Colonic mucosa (tissue), 4 donors: ENCODE measurements at regions not wholly inside any gene's neighbourhood (a gene's known extent, or its start where the extent isn't known, plus 50 kb on each side); places are given as distances from the start of the nearest gene placed in this dataset.

Source experiments
- DNase-seq: peaks from one replicate; pipeline ENCODE4 v3.0.0-alpha.2; 2020
- H3K27ac ChIP-seq: fragments of 200-600 bp; one replicate; pipeline ENCODE4 v1.8.0; 2021
- H3K27me3 ChIP-seq: fragments of 200-600 bp; one replicate; pipeline ENCODE4 v1.8.0; 2021
- H3K36me3 ChIP-seq: fragments of 200-600 bp; one replicate; pipeline ENCODE4 v1.8.0; 2021
- H3K4me1 ChIP-seq: fragments of 200-600 bp; one replicate; pipeline ENCODE4 v1.8.0; 2021; ENCODE audit warnings: mild to moderate bottlenecking
- H3K4me3 ChIP-seq: fragments of 200-600 bp; one replicate; pipeline ENCODE4 v1.8.0; 2021
- H3K9ac ChIP-seq, 2 donors: one replicate each; pipeline ENCODE4 v1.7.0; 2013; ENCODE audit warnings: control low read depth in 2 of 2, low read depth in 2 of 2, low read length in 2 of 2
- H3K9me3 ChIP-seq: fragments of 200-600 bp; one replicate; pipeline ENCODE4 v1.8.0; 2021
- CTCF ChIP-seq: fragments of 200-600 bp; IDR thresholded peaks from one replicate; pipeline ENCODE4 v1.8.0; 2022; ENCODE audit warnings: antibody characterized with exemption, mild to moderate bottlenecking
- intact Hi-C: fragments of 100-400 bp; cut with DNase I; formaldehyde crosslinking; loops from one replicate; pipeline ENCODE4 v1.14.1; 2022
- donor health status: healthy.
- donor health status: DM: no; HTN: no; CAD: no.
- donor health status: DM: no; HTN: no; CAD: no.

- DNase-seq: no peak
- no peak for TF ChIP-seq CTCF
Observed at GRCh38 chr1:168801032-168801745, 72.2 kb upstream of the DPT start.

GRCh38 chr1:168803806-168804510 is 75.0 kb upstream of the DPT start:
- Histone ChIP-seq H3K9me3 (no peaks in the 10 kb centered on the region), H3K9ac (no peak overlapping the region), H3K4me3 (no peak overlapping the region), H3K4me1 (no peaks in the 10 kb centered on the region), H3K27me3 (no peaks in the 10 kb centered on the region), H3K27ac (no peak overlapping the region), H3K36me3 (no peaks in the 10 kb centered on the region)
- TF ChIP-seq CTCF: no peak
- intact Hi-C loops: no loop called here
- DNase-seq: peak; percentile 40

More at GRCh38 chr1:168801032-168801745, 72.2 kb upstream of the DPT start:
- Histone ChIP-seq H3K27ac (no peak overlapping the region), H3K4me1 (no peaks in the 10 kb centered on the region), H3K9ac (no peak overlapping the region), H3K36me3 (no peaks in the 10 kb centered on the region), H3K27me3 (no peaks in the 10 kb centered on the region), H3K4me3 (no peak overlapping the region), H3K9me3 (no peaks in the 10 kb centered on the region)
- intact Hi-C loops: no loop called here

- no peak overlapping the region for H3K9ac ChIP-seq
- no peak for DNase-seq
Observed at GRCh38 chr1:168806952-168807351, 77.9 kb upstream of the DPT start.

GRCh38 chr1:168811176-168811575 is 82.2 kb upstream of the DPT start:
- TF ChIP-seq CTCF: no peak
- Histone ChIP-seq H3K4me1 (no peaks in the 10 kb centered on the region), H3K4me3 (no peak overlapping the region), H3K9me3 (no peaks in the 10 kb centered on the region), H3K27ac (no peak overlapping the region), H3K27me3 (no peaks in the 10 kb centered on the region), H3K36me3 (no peaks in the 10 kb centered on the region), H3K9ac (no peak overlapping the region)
- intact Hi-C loops: no loop called here
- no peak for DNase-seq

More at GRCh38 chr1:168806952-168807351, 77.9 kb upstream of the DPT start:
- no peaks in the 10 kb centered on the region for H3K27me3 ChIP-seq
- no peaks in the 10 kb centered on the region for H3K36me3 ChIP-seq
- no peaks in the 10 kb centered on the region for H3K9me3 ChIP-seq
- no peak overlapping the region for H3K4me3 ChIP-seq
- intact Hi-C loops: no loop called here
- no peaks in the 10 kb centered on the region for H3K4me1 ChIP-seq
- TF ChIP-seq CTCF: no peak
- no peak overlapping the region for H3K27ac ChIP-seq

DNA sequence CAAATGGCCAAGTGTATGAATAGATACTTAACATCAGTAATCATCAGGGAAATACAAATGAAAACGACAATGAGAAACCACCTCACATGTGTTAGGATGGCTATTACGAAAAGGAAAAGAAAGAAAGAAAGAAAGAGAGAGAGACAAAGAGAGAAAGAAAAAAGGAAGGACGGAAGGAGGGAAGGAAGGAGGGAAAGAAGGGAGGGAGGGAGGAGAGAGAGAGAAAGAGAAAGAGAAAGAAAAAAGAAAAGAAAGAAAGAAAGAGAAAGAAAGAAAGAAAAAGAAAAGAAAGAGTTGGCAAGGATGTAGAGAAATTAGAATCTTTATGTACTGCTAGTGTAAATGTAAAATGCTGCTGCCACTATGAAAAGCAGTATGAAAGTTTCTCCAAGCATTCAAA is 90.7 kb upstream of the DPT start:
- Histone ChIP-seq H3K27me3 (no peaks in the 10 kb centered on the region), H3K36me3 (no peaks in the 10 kb centered on the region), H3K4me3 (no peak overlapping the region), H3K27ac (no peak overlapping the region), H3K9me3 (no peaks in the 10 kb centered on the region), H3K4me1 (no peaks in the 10 kb centered on the region), H3K9ac (no peak overlapping the region)
- no peak for DNase-seq
- TF ChIP-seq CTCF: no peak
- intact Hi-C loops: no loop called here
